ENCODE measurements at regions not wholly inside any gene's neighbourhood (a gene's known extent, or its start where the extent isn't known, plus 50 kb on each side); places are given as distances from the start of the nearest gene placed in this dataset.

DNA sequence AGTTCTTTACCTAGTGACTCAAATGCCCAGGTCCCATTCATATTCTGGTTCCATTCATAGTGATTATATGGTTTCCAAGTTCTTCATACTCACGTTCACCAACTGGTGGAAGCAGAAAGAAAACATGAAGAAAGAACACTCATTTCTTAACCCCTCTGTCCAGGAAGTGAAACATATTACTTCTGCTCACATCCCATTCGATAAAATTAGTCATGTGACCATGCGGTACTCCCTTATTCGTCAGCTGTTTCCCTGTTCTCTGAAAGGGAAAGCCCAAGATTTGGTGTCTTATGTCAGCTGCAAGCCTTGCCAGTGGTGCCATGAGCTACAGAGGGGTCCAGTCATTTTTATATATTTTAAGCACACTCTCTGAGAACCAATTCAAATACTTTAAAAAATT, 387.0 kb upstream of the DMAC1 start:
- no peak for DNase-seq

DNA sequence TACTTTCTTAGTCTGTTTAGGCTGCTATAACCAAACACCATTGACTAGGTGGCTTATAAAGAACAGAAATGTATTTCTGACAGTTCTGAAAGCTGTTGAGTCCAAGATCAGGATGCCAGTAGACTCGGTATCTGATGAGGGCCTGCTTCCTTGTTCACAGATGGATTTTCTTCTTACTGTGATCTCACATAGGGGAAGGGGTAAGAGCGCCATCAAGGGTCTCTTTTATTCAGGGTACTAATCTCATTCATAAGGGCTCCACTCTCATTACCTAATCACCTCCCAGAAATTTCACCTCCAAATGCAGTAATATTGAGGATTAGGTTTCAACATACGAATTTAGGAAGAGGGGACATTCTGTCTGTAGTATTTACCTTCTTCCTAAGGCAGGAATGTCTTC, 384.0 kb upstream of the DMAC1 start:
- DNase-seq, result no peak

DNA sequence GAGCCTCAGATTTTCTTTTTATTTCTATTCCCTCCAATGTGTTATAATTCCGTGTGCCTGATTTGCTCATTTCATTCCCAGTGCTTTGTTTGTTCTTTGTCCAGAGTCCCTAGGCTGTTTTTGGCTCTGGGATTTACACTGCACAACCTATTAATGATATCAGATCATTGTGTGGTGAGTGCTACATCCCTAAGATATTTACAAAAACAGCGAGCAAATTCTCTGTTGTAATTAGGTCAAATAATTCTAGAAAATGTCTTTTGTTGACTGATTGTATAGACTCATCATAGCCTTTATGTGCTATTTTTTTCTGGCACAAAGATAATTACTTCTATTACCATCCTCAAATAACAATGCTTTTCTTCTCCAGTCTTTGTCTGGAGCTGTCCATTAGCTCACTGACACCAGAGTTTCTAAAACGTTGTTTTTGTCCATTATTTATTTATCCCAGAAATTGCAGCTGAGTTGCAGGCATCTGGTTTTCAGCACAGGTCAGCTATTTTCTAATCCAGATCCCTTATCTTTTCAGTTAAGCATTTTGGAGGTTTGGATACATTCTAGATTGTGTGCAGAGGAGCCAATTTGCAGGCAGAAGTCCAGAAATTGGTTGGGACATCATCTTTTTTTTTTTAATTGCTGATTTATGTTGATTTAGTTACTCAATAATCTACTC, 379.9 kb upstream of the DMAC1 start:
- DNase-seq, result no peak

DNA sequence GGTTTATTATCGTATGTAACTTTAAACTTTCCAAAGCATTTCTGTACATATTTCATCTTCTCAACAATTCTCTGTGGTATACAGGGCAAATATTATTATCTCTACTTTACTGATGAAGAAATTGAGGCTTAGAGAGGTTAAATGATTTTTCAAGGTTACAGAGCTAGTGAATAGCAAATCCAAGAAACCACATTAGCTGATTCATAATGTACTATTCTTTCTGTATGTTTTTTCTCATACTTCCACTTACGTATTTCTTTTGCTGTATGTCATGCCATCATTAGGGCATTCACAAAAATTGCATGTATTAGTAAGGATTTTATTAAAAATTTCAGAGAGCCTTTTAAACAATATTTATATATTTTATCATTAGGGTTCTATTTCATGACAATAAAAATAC, 372.4 kb upstream of the DMAC1 start:
- DNase-seq, result no peak

DNA sequence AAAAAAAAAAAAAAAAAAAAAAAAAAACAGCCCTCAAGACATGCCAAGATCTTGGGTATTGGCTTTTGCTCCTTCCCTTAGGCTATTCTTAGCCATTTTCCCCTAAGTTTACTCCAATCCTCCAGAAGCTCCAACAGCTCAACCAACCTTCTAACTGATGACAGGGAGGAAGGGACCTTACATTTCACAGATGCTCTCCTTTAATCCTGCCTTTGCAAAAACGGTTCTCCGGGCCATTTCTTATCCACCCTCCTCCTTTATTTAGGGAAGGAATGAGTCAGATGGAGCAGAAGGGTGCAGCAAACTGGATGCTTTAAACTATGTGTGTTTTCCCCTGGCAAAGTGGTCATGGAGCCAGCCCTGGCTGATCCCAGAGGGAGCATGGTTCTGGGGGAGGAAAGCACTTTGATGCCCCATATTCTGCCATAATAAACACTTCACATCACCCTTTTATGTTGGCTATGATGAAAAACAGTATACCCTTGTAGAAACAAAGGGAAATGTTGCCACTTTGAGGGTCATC, 369.4 kb upstream of the DMAC1 start:
- DNase-seq, result no peak

DNA sequence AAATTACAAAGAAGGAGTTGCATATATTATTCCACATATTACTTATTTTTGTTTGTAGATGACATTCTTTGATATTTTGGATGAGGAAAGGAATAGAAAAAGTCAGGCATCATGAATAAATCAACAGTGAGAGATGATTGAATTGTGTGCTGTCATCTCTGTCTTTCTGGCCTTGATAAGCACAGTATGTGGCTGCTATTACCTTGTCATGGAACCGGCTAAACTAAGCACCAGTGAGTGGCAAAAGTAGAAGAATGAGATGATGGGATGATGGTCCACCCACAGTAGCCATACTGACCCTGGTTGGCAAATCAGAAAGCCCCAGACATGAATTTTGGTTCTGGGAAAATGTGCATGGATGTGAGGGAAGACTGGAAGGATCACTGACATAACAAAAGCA, 361.2 kb upstream of the DMAC1 start:
- DNase-seq, result no peak

DNA sequence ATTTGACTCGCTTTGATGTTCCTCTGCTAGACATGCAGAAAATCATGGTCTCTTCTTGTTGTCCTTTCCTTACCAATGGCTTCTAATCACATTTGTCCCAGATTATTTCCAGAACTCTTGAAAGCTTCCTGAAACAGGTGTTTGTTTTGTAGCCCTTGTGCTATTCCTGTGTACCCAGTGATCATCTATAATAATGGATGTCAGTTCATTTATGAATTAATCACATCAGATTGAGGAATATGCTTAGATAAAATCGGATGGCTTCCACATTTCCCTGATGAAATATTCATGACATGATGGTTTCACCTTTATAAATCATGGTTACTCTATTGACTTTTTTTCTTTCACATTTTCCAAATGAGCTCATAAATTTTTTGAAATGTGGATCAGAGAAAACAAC, 359.0 kb upstream of the DMAC1 start:
- DNase-seq, result no peak

DNA sequence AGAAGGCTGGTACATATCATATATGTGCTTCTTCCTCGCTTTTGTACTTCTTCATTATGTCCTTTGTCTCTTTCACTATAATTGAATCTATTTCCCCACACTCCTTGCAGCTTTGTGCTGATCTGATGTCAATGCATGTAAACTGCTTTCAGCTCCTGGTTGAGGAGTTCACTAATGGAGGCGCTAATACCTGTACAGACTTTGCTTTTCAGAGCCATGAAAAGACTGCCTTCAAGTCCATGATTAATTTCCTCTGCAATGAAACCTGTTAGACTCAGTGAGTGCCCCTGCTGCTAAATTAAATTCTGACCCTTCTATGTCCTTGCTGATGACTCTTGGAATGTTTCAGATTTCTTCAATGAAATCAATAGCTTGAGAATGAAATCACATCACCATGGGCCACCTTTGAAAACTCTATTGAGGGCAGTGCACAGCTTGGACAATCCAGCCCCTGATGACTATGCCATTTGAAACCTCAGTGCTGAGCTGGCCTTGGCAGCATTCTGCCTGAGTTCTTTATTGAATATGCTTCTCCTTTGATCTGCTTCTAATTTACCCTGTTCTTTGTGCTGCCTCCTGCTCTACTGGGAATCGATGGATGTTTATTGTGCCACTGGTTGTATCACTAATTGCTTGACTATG, 358.2 kb upstream of the DMAC1 start:
- DNase-seq, result no peak

DNA sequence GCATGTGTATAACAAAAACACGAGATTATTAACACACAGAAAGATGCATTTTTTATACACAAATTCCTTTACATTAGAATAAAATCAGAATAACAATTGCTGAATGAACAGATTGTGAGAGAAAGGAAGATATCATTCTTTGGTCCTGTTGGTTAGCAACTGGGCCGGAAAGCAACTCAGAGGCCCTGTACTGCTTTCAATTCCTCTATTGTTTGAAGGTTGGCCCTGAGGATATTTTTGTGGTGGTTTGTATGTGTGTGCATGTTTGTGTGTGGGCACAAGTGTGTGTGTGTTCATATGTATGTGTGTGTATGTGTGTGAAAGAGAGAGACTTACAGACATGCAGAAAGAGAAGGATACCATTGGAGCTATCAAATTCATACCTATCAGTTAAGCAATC, 356.8 kb upstream of the DMAC1 start:
- DNase-seq, result no peak

DNA sequence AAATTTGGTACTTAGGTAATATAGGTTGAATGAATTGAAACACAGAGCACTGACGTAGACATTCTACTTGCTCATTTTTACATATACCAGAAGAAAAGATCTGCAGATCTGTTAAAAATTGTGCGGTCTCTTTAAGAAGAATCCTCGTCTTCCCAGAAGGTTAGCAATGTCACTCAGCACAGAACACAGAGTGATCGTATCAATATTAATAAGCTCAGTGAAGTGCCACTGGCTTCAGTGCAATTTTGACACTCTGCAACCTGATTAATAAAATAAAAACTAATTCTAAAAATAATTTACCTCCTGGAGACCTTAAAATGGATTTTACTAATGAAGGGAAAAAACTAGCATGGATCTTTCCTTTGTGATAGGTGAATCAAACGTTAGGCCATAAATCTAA, 356.1 kb upstream of the DMAC1 start:
- no peak for DNase-seq

DNA sequence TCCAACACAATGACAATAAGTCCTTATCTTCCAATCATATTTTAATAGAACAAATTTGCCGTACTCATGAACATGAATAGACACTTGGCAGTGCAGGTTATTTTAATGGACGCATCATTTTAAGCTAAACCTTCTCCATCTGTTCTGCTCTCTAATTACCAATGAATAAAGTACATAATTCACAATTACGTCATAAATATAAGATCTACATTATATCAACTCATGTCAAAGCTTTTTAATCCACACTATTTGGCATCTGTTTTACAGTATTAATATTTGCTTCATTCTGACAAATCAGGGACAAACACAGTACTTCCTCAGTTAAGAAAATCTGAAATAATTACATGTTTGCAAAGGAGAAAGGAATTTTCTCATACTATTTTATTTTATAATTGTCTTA, 344.1 kb upstream of the DMAC1 start:
- no peak for DNase-seq

DNA sequence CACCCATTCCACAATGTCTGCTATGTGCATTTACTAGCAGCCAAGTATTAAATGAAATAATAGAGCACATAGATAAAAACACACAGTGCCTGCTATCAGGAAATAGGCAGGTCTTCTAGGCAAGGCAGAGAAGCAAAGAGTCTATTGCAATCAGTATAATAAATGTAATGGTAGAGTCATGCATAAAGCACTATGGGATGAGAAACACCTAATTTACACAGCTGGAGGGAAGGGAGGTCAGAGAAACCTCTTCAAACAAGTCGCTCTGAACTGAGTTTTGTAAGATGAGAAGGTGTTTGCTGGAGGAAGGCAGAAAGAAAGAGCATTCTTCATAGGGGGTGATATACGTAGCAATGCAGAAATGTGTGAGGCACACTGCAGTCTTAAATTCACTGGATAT, 341.0 kb upstream of the DMAC1 start:
- DNase-seq, result no peak

DNA sequence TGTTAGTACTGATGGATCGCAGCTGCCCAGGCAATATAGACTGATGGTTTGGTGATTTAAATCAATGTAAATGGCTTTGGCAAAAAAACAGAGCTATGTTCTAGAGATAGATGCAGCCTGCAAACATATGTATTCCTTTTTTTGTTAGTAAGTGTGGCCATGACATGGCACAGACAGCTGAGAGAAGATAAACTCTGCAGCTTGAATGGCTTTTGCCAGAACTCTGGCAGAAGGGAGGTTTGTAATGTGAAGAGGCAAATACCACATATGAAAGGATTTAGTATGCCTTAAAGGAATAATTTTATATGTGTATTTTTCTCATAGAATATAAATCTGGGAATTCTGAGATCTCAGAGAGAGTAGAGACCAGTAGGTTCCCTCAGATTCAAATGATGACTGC, 340.2 kb upstream of the DMAC1 start:
- DNase-seq, result no peak

DNA sequence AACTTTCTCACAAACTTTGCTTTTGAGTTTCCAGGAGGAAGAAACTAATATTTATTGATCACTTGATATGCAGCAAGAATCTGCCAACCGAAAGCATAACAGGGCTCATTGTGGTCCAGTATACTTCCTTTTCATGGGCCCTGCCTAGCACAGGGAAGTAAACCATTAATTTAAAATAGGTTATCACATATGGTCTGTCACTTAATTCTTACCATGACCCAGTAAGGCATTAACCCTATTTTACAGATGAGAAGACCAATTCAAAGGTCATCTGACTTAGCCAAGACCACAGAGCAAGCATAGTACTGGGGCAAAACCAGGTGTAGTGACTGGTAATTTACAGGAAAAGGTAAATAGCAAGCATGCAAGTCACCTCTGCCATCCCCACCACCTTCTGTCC, 336.9 kb upstream of the DMAC1 start:
- no peak for DNase-seq

DNA sequence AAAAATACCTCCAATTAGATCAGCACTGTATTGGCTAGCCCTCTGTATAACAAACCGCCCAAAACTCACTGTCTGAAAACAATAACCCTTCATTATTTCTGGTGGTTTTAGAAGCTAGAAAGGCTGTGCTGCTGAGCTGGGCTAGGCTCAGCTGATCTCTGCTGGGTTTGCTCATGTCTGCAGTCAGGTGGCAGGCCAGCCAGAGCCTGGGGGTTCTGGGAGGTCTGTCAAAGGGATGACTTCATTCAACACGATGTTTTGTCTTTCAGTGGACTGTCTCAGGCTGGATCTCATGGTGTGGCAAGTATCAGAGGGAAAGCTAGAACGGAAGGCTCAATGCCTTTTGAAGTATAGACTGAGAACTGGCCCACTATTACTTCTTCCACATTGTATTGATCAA, 335.1 kb upstream of the DMAC1 start:
- no peak for DNase-seq

DNA sequence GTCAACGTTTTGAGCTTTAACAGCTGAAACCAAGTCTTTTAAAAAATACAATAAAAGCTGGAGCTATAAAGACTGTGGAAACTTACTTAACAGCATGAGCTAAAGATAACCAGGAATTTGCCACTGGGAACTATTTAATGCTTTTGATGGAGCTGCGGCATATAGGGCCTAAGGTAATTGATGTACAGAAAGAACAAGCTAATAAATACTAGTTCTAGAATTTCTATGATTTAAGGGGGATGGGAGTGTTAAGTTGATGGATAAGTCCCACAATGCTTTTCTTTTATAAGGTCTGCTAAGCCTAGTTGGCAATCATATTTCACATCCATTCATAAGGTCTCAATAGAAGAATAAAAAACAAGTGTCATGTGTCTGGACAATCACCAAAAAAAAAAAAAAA, 334.0 kb upstream of the DMAC1 start:
- no peak for DNase-seq

DNA sequence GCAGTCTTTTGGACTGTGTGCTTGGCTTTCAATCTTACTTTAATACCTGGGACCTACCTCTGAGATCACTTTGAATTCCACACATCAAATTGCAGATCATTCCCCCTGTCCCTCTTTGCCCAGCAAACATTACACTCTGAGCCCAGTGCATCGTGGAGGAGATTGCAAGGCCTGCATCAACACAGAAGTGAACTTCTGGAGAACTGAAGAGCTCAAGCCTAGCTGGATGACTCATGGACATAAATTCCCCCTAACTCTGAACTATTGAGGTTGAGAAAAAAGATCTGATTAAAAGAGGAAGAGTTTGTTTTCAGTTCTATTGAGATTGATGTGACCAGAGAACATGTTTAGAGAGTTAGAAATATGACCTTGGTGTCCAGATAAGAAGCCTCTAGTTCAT, 316.0 kb upstream of the DMAC1 start:
- no peak for DNase-seq

DNA sequence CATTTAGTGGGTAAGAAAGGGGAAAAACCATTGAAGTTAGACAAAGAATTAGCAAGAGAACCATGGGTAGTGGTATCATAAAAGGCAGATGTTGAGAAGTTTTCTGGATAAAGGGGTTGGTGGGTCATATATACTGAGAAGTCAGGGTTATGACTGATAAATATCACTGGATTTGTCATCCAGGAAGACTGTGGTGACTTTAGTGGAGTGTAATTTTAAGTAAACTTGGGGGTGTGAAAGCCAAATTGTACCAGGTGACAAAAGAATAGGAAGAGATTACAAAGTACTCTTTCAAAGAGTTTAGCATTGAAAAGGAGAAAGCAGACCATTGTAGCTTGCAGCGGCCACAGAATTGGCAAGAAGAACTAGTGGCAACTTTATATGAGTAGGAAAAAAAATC, 315.2 kb upstream of the DMAC1 start:
- DNase-seq, result no peak

DNA sequence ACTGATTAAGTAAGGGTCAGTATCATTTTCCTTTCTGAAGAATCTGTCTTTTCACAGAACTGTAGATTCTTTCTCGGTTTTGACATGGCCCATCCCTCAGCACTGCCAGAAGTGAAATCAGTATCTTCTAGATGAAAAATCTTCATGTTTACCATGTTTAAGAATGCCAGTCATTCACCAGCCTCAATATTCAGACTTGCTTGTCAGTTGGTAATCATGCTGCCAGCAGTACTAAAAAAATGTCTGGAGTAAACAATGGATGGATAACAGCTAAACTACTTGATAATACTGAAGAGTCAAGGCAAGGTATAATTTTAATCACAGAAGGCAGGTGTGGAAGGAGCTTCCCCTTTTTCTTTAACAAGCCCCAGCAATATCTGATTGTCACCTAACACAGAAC, 306.8 kb upstream of the DMAC1 start:
- DNase-seq, result no peak

DNA sequence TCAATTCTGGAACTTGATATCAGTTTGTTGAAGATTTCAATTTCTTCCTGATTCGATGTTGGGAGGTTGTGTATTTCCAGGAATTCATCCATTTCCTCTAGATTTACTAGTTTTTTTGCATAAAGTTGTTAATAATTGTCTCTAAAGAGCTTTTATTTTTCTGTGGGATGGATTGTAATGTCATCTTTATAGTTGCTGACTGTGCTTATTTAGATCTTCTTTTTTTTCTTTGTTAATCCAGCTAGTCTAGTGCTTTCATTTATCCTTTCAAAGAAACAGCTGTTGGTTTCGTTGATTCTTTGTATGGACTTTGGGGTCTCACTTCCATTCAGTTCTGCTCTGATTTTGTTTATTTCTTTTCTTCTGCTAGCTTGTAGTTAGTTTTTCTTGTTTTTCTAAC, 302.0 kb upstream of the DMAC1 start:
- no peak for DNase-seq

DNA sequence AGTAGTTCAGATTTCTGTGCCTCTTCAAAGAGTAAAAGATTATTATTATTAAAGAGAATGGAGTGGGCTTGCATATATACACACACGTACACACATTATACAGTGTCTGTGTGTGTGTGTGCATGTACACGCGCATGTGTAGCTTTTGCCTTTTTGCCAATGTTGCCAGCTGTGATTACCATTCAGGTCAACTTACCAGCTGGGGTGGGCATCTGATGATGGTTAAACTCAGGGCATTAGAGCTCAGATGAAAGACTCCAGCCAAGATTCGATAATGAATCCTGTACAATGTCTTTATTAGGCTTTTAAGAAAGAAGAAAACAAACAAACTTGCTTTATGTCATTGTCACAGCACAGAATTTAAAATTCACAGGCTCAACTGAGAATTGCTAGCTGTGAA, 296.5 kb upstream of the DMAC1 start:
- DNase-seq, result no peak

DNA sequence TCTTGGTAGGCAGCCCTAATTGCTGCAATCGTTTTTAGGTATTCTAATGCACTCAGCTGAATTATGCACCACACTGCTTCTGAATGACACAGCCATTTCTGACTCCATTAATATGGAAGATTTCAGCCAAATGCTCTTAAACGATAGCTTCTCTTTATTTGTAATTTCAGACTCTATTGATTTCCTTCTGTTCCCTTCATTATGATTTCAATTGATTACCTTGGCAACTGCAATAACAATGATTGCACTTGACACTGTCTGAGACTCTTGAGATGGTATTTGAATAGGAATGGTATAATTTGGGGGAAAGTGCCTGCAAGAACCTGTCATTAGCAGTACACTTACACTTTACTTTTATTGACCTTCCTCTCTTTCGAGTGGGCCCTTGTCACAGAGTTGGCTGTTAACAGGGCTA, 296.1 kb upstream of the DMAC1 start:
- DNase-seq, result no peak

DNA sequence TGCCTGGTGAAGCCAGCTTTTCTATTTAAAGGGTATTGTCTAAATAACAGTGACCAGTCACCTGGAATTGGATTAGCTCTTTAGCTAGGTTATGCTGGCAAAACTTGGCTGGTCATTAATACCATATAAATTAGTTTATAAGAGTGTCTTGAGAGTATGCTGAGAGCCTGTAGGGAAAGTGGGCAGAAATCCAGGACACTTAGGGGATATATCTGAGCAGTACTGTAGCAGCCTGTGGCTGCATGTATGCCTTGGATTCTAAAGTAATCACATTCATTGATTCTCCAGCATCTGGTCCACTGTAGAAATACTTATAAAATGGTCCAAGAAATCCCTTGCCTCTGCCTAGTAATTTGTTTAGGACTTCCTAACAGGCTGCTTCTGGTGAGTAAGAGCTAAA, 288.9 kb upstream of the DMAC1 start:
- DNase-seq, result no peak

DNA sequence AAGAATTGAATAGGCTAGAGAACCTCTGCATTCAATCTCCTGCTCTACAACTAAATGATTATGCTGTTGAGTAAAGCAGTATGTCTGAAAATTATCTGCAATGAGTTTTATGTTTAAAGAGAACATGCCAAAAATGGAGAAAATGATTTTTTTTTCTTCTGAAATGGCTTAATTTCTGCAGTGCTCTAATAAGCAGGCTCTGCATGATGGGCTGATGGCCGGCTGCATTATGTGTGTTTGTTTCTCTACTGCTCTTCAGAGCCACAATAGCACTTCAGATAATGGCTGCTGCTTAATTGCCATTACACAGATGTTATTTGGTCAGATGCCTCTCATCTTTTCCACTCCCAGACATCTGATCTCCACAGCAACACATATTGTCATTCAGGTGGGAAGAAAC, 286.4 kb upstream of the DMAC1 start:
- DNase-seq, result no peak

DNA sequence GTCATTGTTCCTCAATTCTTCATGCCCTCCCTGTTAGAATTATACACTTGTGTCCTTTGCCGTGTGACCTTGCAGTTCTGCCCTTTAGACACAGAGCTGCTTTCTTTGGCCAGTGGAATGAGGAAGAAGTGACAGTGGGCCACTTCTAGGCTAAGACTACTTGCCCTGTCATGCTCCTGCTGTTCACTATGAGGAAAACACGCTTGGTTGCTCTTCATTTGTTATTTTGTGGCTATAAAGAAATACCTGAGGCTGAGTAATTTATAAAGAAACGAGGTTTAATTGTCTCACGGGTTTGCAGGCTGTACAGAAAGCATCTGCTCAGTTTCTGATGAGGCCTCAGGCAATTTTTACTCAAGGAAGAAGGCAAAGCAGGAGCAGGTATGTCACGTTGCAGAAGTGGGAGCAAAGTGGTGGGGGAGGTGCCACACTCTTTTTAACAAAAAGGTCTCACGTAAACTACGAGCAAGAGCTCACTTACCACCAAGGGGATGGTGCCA, 279.1 kb upstream of the DMAC1 start:
- DNase-seq, result no peak

Measured in activated CD4-positive, alpha-beta T cell treated with anti-CD3 and anti-CD28 coated beads, Interleukin-2, amount 50 U/mL, for 4 hours (primary cell).